OCI-LY1 (cell line): ENCODE measurements at regions not wholly inside any gene's neighbourhood (a gene's known extent, or its start where the extent isn't known, plus 50 kb on each side); places are given as distances from the start of the nearest gene placed in this dataset.

Source experiments
- H2AFZ ChIP-seq: fragments of 200-600 bp; sonication (generic), shearing (Covaris generic); 2 replicates; pipeline ENCODE4 v1.6.0; 2014; ENCODE audit warnings: antibody characterized with exemption, mild to moderate bottlenecking, low read length
- H3F3A ChIP-seq: fragments of 200-600 bp; sonication (generic), shearing (Covaris generic); 2 replicates; pipeline ENCODE4 v1.6.0; 2014; ENCODE audit warnings: mild to moderate bottlenecking, antibody characterized with exemption, low read length, moderate library complexity; ENCODE audit not compliant: insufficient read depth
- H3K27ac ChIP-seq: fragments of 200-600 bp; sonication (generic); 2 replicates; pipeline ENCODE4 v1.5.1; 2014; ENCODE audit warnings: low read length, mixed run types, mild to moderate bottlenecking, low read depth; ENCODE audit not compliant: poor library complexity, severe bottlenecking
- H3K27me3 ChIP-seq: fragments of 200-600 bp; sonication (generic); 2 replicates; pipeline ENCODE4 v1.6.0; 2014; ENCODE audit warnings: antibody characterized with exemption, mild to moderate bottlenecking, low read length, moderate library complexity; ENCODE audit not compliant: insufficient read depth
- H3K36me3 ChIP-seq: fragments of 200-600 bp; sonication (generic); 2 replicates; pipeline ENCODE4 v1.6.1; 2014; ENCODE audit warnings: mild to moderate bottlenecking, antibody characterized with exemption, low read length, moderate library complexity, mixed read lengths; ENCODE audit not compliant: insufficient read depth
- H3K4me1 ChIP-seq: fragments of 200-600 bp; sonication (generic); 2 replicates; pipeline ENCODE4 v1.5.1; 2014; ENCODE audit warnings: mild to moderate bottlenecking, low read length, moderate library complexity; ENCODE audit not compliant: insufficient read depth, severe bottlenecking
- H3K4me2 ChIP-seq: fragments of 200-600 bp; sonication (generic), shearing (Covaris generic); 2 replicates; pipeline ENCODE4 v1.6.1; 2014; ENCODE audit warnings: low read length
- H3K4me3 ChIP-seq: fragments of 200-600 bp; sonication (generic); 2 replicates; pipeline ENCODE4 v1.5.1; 2014; ENCODE audit warnings: low read length, low read depth, mild to moderate bottlenecking, mixed read lengths; ENCODE audit not compliant: poor library complexity, severe bottlenecking
- H3K79me2 ChIP-seq: fragments of 200-600 bp; shearing (Covaris generic); 2 replicates; pipeline ENCODE4 v1.6.1; 2016; ENCODE audit warnings: mixed run types, low read length, mixed read lengths; ENCODE audit not compliant: insufficient read depth
- H3K9ac ChIP-seq: fragments of 200-600 bp; sonication (generic), shearing (Covaris generic); 2 replicates; pipeline ENCODE4 v1.6.1; 2014; ENCODE audit warnings: mild to moderate bottlenecking, low read length, mixed read lengths
- H3K9me2 ChIP-seq: fragments of 200-600 bp; sonication (generic), shearing (Covaris generic); 2 replicates; pipeline ENCODE4 v1.6.1; 2014; ENCODE audit warnings: low read depth, mild to moderate bottlenecking, low read length, mixed read lengths
- H3K9me3 ChIP-seq: fragments of 200-600 bp; shearing (Covaris generic); 2 replicates; pipeline ENCODE4 v1.6.1; 2014; ENCODE audit warnings: low read length, mixed read lengths
- H4K20me1 ChIP-seq: fragments of 200-600 bp; sonication (generic), shearing (Covaris generic); 2 replicates; pipeline ENCODE4 v1.6.0; 2016; ENCODE audit warnings: mild to moderate bottlenecking, low read length; ENCODE audit not compliant: insufficient read depth
- CTCF ChIP-seq: fragments of 200-600 bp; sonication (generic), shearing (Covaris generic); IDR thresholded peaks from 2 replicates; pipeline ENCODE4 v1.5.1; 2017; ENCODE audit warnings: mild to moderate bottlenecking, antibody characterized with exemption, low read length, moderate library complexity, mixed read lengths
- EZH2 ChIP-seq: fragments of 200-600 bp; sonication (generic), shearing (Covaris generic); IDR thresholded peaks from 2 replicates; pipeline ENCODE4 v1.8.0; 2017; ENCODE audit warnings: borderline replicate concordance, mixed run types, mild to moderate bottlenecking, antibody characterized with exemption, low read length, moderate library complexity, mixed read lengths

- H2AFZ ChIP-seq = no peak overlapping the region
Observed at GRCh38 chr4:135098061-135098460, 896.5 kb upstream of the PABPC4L start.

GRCh38 chr4:135073389-135073788, 871.8 kb upstream of the PABPC4L start:
- Histone ChIP-seq H3K4me3 (no peak overlapping the region), H3K79me2 (no peaks in the 10 kb centered on the region), H3K4me2 (no peak overlapping the region), H3K9ac (no peak overlapping the region), H2AFZ (no peak overlapping the region), H3K9me3 (no peaks in the 10 kb centered on the region), H3K27ac (no peak overlapping the region), H3F3A (no peaks in the 10 kb centered on the region), H3K4me1 (no peaks in the 10 kb centered on the region), H4K20me1 (no peaks in the 10 kb centered on the region), H3K36me3 (no peaks in the 10 kb centered on the region), H3K27me3 (no peaks in the 10 kb centered on the region), H3K9me2 (no peaks in the 10 kb centered on the region)
- TF ChIP-seq EZH2 (no peak), CTCF (no peak)

More at GRCh38 chr4:135098061-135098460, 896.5 kb upstream of the PABPC4L start:
- H3K27ac ChIP-seq = no peak overlapping the region
- no peak overlapping the region for H3K4me2 ChIP-seq
- H4K20me1 ChIP-seq = no peaks in the 10 kb centered on the region
- H3K79me2 ChIP-seq = no peaks in the 10 kb centered on the region
- H3K4me3 ChIP-seq = no peak overlapping the region
- H3K27me3 ChIP-seq = no peaks in the 10 kb centered on the region
- H3F3A ChIP-seq = no peaks in the 10 kb centered on the region
- H3K4me1 ChIP-seq = no peaks in the 10 kb centered on the region
- H3K9ac ChIP-seq = no peak overlapping the region
- no peaks in the 10 kb centered on the region for H3K9me2 ChIP-seq
- no peaks in the 10 kb centered on the region for H3K36me3 ChIP-seq
- no peaks in the 10 kb centered on the region for H3K9me3 ChIP-seq
- TF ChIP-seq CTCF (no peak), EZH2 (no peak)

- Histone ChIP-seq H3K9me2 (no peaks in the 10 kb centered on the region), H3K9ac (no peak overlapping the region)
- TF ChIP-seq CTCF = no peak
- no peak for TF ChIP-seq EZH2
Observed at GRCh38 chr4:135072553-135072952, 871.0 kb upstream of the PABPC4L start.

More at GRCh38 chr4:135072553-135072952, 871.0 kb upstream of the PABPC4L start:
- Histone ChIP-seq H3K27ac (no peak overlapping the region), H2AFZ (no peak overlapping the region), H3K4me2 (no peak overlapping the region), H3F3A (no peaks in the 10 kb centered on the region), H3K79me2 (no peaks in the 10 kb centered on the region), H4K20me1 (no peaks in the 10 kb centered on the region), H3K4me3 (no peak overlapping the region), H3K27me3 (no peaks in the 10 kb centered on the region), H3K4me1 (no peaks in the 10 kb centered on the region), H3K9me3 (no peaks in the 10 kb centered on the region), H3K36me3 (no peaks in the 10 kb centered on the region)
